HCT116 (cell line): ENCODE measurements at regions not wholly inside any gene's neighbourhood (a gene's known extent, or its start where the extent isn't known, plus 50 kb on each side); places are given as distances from the start of the nearest gene placed in this dataset.

Experiments
- ATF3 ChIP-seq: IDR thresholded peaks from 2 replicates; pipeline ENCODE4 v1.6.1; 2012
- CEBPB ChIP-seq: IDR thresholded peaks from 2 replicates; pipeline ENCODE4 v1.6.1; 2012; ENCODE audit warnings: low read depth
- CTCF ChIP-seq, 3 experiments: fragments of 200-600 bp in 1 of 3; sonication (generic) in 1 of 3; IDR thresholded peaks in 2 of 3; conservative IDR thresholded peaks in 1 of 3; 2 replicates each; pipeline ENCODE4 v1.5.1; 2012 to 2017; ENCODE audit warnings: low read depth in 2 of 3, low read length in 2 of 3, antibody characterized with exemption in 1 of 3, borderline replicate concordance in 1 of 3, control low read depth in 1 of 3, mild to moderate bottlenecking in 1 of 3, mixed read lengths in 1 of 3, mixed run types in 1 of 3, moderate library complexity in 1 of 3; ENCODE audit not compliant: insufficient read depth in 1 of 3
- EGR1 ChIP-seq: IDR thresholded peaks from 2 replicates; pipeline ENCODE4 v1.6.1; 2012; ENCODE audit warnings: low read depth
- EZH2 ChIP-seq: fragments of 200-600 bp; sonication (generic); IDR thresholded peaks from 2 replicates; pipeline ENCODE4 v1.6.1; 2017; ENCODE audit warnings: antibody characterized with exemption, mixed run types
- JUND ChIP-seq: IDR thresholded peaks from 2 replicates; pipeline ENCODE4 v1.6.1; 2012
- MAX ChIP-seq: IDR thresholded peaks from 2 replicates; pipeline ENCODE4 v1.6.1; 2012
- POLR2A ChIP-seq: IDR thresholded peaks from 2 replicates; pipeline ENCODE4 v1.7.0; 2011; ENCODE audit warnings: borderline replicate concordance; ENCODE audit not compliant: insufficient read depth, insufficient read length; ENCODE audit errors: extremely low read depth
- POLR2AphosphoS5 ChIP-seq: IDR thresholded peaks from 2 replicates; pipeline ENCODE4 v1.6.1; 2011; ENCODE audit warnings: mild to moderate bottlenecking, low read depth, low read length, moderate library complexity
- REST ChIP-seq: IDR thresholded peaks from 2 replicates; pipeline ENCODE4 v1.6.1; 2012; ENCODE audit warnings: low read depth
- SIN3A ChIP-seq: IDR thresholded peaks from 2 replicates; pipeline ENCODE4 v1.6.1; 2012; ENCODE audit warnings: low read depth
- TCF7L2 ChIP-seq: IDR thresholded peaks from 2 replicates; pipeline ENCODE4 v1.7.0; 2011; ENCODE audit warnings: borderline replicate concordance, inconsistent platforms; ENCODE audit not compliant: insufficient read depth, insufficient read length; ENCODE audit errors: extremely low read depth
- YY1 ChIP-seq: IDR thresholded peaks from 2 replicates; pipeline ENCODE4 v1.6.1; 2011; ENCODE audit warnings: low read length, low read depth, moderate library complexity, mild to moderate bottlenecking; ENCODE audit not compliant: insufficient replicate concordance; ENCODE audit errors: extremely low read depth
- ZNF274 ChIP-seq: fragments of 200-500 bp; sonication (Bioruptor generic); IDR thresholded peaks from 2 replicates; pipeline ENCODE4 v1.6.1; 2014; ENCODE audit warnings: mild to moderate bottlenecking, low read depth, low read length, inconsistent platforms

- no peak for TF ChIP-seq POLR2A
- TF ChIP-seq ZNF274 = no peak
- TF ChIP-seq MAX = no peak
- TF ChIP-seq POLR2AphosphoS5 = no peak
- TF ChIP-seq REST = no peak
- TF ChIP-seq CTCF (IDR thresholded peaks at IDR 0.05 in 2 of 3, conservative IDR thresholded peaks at IDR 0.05 in 1 of 3; ENCODE audit: borderline replicate concordance in 1 of 3, insufficient read depth in 1 of 3, low read depth in 2 of 3, low read length in 2 of 3) = no peak
- no peak for TF ChIP-seq JUND
- TF ChIP-seq EZH2 = no peak
- TF ChIP-seq CEBPB = no peak
- TF ChIP-seq YY1 = no peak
- no peak for TF ChIP-seq SIN3A
- no peak for TF ChIP-seq ATF3
- TF ChIP-seq EGR1 = no peak
- TF ChIP-seq TCF7L2 = no peak
Observed at GRCh38 chr9:107094370-107094769, 188.7 kb upstream of the RAD23B start.
